Astrocyte of the spinal cord (primary cell): ENCODE measurements at regions not wholly inside any gene's neighbourhood (a gene's known extent, or its start where the extent isn't known, plus 50 kb on each side); places are given as distances from the start of the nearest gene placed in this dataset.
"Not testable (repeated sequence)": the region's sequence is repeated elsewhere in the genome, so short reads cannot be mapped to it uniquely, and the experiment has no call there.

Experiments
- DNase-seq: peaks from one replicate; pipeline ENCODE4 v3.0.0; 2011; ENCODE audit warnings: low read depth, low spot score
- H3K4me3 ChIP-seq: 2 replicates; pipeline ENCODE4 v1.5.1; 2011; ENCODE audit warnings: low read depth, mild to moderate bottlenecking, low read length, moderate library complexity
- in situ Hi-C: cut with HindIII; loops from 2 replicates; pipeline ENCODE4 v1.10.0; 2017; ENCODE audit warnings: low sequenced_read_pairs
- TF ChIP-seq, protein P1 (sequence below): IDR thresholded peaks from 2 replicates; pipeline ENCODE4 v1.5.1; 2012; ENCODE audit warnings: low read depth, mild to moderate bottlenecking, low read length, inconsistent platforms

DNA sequence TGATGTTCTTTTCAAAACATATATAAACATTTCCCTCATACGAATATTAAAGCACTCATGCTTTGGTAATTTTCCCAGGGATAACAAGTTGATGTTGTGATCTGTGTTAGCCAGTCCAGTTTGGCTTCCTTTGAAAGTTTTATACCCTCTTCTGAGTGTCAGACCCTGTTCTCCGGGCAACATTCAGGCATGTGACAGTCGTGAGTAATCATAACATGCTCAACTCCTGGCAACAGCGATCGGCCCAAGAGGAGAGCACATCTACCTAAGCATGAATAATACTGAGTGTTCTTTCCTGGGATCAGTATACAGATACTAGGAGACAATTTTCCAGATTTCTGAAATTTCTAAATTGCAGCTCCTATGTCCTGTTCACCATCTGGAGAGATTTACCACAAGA, 1086.4 kb downstream of the CDH8 start:
- in situ Hi-C loops: no loop called here
- TF ChIP-seq, protein P1, sequence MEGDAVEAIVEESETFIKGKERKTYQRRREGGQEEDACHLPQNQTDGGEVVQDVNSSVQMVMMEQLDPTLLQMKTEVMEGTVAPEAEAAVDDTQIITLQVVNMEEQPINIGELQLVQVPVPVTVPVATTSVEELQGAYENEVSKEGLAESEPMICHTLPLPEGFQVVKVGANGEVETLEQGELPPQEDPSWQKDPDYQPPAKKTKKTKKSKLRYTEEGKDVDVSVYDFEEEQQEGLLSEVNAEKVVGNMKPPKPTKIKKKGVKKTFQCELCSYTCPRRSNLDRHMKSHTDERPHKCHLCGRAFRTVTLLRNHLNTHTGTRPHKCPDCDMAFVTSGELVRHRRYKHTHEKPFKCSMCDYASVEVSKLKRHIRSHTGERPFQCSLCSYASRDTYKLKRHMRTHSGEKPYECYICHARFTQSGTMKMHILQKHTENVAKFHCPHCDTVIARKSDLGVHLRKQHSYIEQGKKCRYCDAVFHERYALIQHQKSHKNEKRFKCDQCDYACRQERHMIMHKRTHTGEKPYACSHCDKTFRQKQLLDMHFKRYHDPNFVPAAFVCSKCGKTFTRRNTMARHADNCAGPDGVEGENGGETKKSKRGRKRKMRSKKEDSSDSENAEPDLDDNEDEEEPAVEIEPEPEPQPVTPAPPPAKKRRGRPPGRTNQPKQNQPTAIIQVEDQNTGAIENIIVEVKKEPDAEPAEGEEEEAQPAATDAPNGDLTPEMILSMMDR: no peak
- H3K4me3 ChIP-seq: no peak overlapping the region
- no peak for DNase-seq

DNA sequence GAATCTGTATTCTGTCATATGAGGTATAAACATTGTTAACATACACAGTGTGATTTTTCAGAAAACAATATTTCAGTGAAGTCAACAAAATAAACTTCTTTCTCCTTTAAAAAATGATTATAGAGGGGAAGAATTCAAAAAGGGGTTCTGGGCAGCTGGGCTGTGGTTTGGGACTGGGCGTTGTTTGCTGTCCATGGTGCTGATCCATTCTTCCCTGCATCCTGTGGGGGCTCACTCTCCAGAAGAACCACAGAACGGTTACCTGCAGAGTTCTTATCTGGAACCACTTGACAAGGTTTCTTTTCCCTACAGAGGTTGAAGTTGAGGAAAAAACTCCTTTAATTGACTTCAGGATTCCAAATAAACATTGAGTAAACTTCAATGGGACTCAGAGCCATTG, 1091.0 kb downstream of the CDH8 start:
- in situ Hi-C loops: no loop called here
- TF ChIP-seq, protein P1: no peak
- DNase-seq: no peak
- no peak overlapping the region for H3K4me3 ChIP-seq

DNA sequence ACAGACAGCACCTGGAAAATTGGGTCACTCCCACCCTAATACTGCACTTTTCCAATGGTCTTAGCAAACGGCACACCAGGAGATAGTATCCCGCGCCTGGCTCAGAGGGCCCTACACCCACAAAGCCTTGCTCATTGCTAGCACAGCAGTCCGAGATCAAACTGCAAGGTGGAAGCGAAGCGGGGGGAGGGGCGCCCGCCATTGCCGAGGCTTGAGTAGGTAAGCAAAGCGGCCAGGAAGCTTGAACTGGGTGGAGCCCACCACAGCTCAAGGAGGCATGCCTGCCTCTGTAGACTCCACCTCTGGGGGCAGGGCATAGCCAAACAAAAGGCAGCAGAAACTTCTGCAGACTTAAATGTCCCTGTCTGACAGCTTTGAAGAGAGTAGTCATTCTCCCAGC, 1100.0 kb downstream of the CDH8 start:
- H3K4me3 ChIP-seq, DNase-seq, in situ Hi-C loops: not testable (repeated sequence)

DNA sequence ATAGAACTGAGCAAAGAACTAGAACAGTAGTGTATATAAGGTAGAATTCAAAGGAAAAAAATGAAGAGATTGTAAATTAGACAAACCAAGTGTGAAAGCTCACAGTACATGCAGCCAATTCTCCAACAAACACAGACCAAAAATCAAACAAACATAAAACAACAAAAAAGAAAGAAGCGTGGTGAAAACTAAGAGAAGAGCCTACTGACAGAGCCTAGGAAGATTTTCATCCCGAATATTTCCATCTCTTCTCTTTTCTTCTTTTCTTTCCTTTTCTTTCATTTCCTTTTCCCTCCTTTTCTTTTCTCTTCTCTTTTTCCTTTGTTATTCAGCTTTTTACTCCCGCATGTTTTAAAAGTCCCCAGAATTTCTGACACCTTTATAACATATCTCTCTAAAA, 1103.6 kb downstream of the CDH8 start:
- DNase-seq: no peak
- in situ Hi-C loops: no loop called here
- TF ChIP-seq, protein P1: no peak
- no peak overlapping the region for H3K4me3 ChIP-seq

DNA sequence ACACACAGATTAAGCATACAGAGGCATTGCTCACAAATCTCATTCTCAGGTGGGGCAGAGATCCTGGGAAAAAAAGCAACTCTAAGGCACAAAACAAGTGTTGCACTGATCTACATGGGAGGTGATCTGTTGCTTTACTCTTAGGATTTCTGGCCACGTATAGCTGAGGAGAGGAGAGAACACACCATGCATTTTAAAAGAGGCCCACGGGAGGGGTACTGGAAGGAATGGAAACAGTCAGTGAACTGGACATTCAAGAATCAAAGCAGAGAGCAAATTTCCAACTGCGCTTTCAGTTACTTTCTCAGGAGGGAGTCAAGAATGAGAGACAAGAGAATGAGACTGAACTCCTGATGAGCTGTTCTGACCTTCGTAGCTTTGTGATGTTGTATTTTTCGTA, 1105.9 kb downstream of the CDH8 start:
- no peak for DNase-seq
- in situ Hi-C loops: no loop called here
- H3K4me3 ChIP-seq: no peak overlapping the region
- TF ChIP-seq, protein P1: no peak

DNA sequence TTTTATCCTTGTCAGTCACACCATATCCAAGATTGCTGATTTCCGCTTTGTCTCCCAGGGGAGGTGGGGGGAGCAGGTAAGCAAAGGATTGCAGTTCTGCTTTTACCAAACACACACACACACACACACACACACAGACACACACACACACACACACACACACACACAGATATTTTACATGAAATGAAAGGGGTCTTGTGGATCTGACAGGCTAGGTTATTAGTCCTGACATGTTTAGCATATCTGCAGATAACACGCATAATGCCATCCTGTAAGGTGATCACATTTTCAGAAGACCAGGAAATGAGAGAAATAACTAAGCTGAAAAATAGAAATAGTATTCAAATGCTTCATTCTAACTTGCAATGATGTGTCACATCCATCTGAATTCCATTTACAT, 1113.3 kb downstream of the CDH8 start:
- TF ChIP-seq, protein P1: no peak
- H3K4me3 ChIP-seq: no peak overlapping the region
- in situ Hi-C loops: no loop called here
- DNase-seq: no peak

DNA sequence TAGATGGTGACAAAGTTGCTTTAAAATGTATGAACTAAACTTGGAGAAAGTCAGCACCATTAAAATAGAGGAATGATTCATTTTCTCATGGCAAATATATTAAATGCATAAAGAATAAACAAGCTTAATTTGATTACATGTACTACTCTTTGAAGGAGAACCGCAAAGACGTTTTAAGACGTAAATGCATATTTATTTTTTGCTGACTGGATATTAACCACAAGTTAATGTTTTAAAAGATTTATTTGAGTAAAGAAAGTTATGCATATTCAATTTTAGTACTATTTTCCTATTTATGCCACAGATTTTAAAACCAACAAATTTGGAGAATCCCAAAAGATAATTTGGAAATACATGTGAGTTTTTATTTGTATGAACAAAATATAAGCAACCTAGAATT, 1121.9 kb downstream of the CDH8 start:
- TF ChIP-seq, protein P1: no peak
- H3K4me3 ChIP-seq: no peak overlapping the region
- DNase-seq: no peak
- in situ Hi-C loops: no loop called here
